GM23338 (cell line): ENCODE measurements at regions not wholly inside any gene's neighbourhood (a gene's known extent, or its start where the extent isn't known, plus 50 kb on each side); places are given as distances from the start of the nearest gene placed in this dataset.

Experiments
- ATAC-seq: fragments of 200-7000 bp; cut with Tn5 transposase; 3 replicates; pipeline ENCODE4 v1.9.1; 2020
- DNase-seq: peaks from one replicate; pipeline ENCODE4 v3.0.0-alpha.2; 2015; ENCODE audit warnings: low spot score
- H2AFZ ChIP-seq: fragments of 200-600 bp; sonication (generic); 2 replicates; pipeline ENCODE4 v1.8.0; 2016; ENCODE audit warnings: antibody characterized with exemption, mild to moderate bottlenecking, moderate library complexity
- H3F3A ChIP-seq: fragments of 200-600 bp; sonication (generic); replicated peaks from 2 replicates; pipeline ENCODE4 v1.8.0; 2017; ENCODE audit warnings: antibody characterized with exemption, mixed run types, low read depth
- H3K27ac ChIP-seq: fragments of 200-600 bp; sonication (generic); 2 replicates; pipeline ENCODE4 v1.6.1; 2016; ENCODE audit warnings: low read depth
- H3K27me3 ChIP-seq: fragments of 200-600 bp; sonication (generic); 2 replicates; pipeline ENCODE4 v1.8.0; 2016; ENCODE audit warnings: mild to moderate bottlenecking, mixed run types, moderate library complexity; ENCODE audit not compliant: insufficient read depth
- H3K36me3 ChIP-seq: fragments of 200-600 bp; sonication (generic); 2 replicates; pipeline ENCODE4 v1.8.0; 2016; ENCODE audit warnings: mild to moderate bottlenecking; ENCODE audit not compliant: insufficient read depth
- H3K4me1 ChIP-seq: fragments of 200-600 bp; sonication (generic); 2 replicates; pipeline ENCODE4 v1.8.0; 2016; ENCODE audit warnings: mild to moderate bottlenecking, moderate library complexity; ENCODE audit not compliant: insufficient read depth
- H3K4me2 ChIP-seq: fragments of 200-600 bp; sonication (generic); 2 replicates; pipeline ENCODE4 v1.7.1; 2017; ENCODE audit warnings: mixed run types
- H3K4me3 ChIP-seq: fragments of 200-600 bp; sonication (generic); 2 replicates; pipeline ENCODE4 v1.6.1; 2016; ENCODE audit warnings: mixed run types
- H3K79me2 ChIP-seq: fragments of 200-600 bp; sonication (generic); replicated peaks from 2 replicates; pipeline ENCODE4 v1.8.0; 2017; ENCODE audit warnings: mild to moderate bottlenecking; ENCODE audit not compliant: insufficient read depth
- H3K9me2 ChIP-seq: fragments of 200-600 bp; sonication (generic); 2 replicates; pipeline ENCODE4 v1.8.0; 2017; ENCODE audit not compliant: insufficient read depth
- H4K20me1 ChIP-seq: fragments of 200-600 bp; sonication (generic); replicated peaks from 2 replicates; pipeline ENCODE4 v1.8.0; 2017; ENCODE audit warnings: mild to moderate bottlenecking; ENCODE audit not compliant: insufficient read depth
- H3K27ac Mint-ChIP-seq: 2 replicates; pipeline ENCODE4 v1.8.0; 2020; ENCODE audit warnings: inconsistent platforms, mild to moderate bottlenecking, moderate library complexity, mixed read lengths
- H3K27me3 Mint-ChIP-seq: 3 replicates; pipeline ENCODE4 v1.8.0; 2022; ENCODE audit warnings: low read depth, mild to moderate bottlenecking, moderate library complexity, mixed read lengths, inconsistent platforms; ENCODE audit not compliant: insufficient read depth, poor library complexity
- H3K36me3 Mint-ChIP-seq: 3 replicates; pipeline ENCODE4 v1.8.0; 2021; ENCODE audit warnings: low read depth, mild to moderate bottlenecking, inconsistent platforms, moderate library complexity, mixed read lengths
- H3K4me1 Mint-ChIP-seq: 3 replicates; pipeline ENCODE4 v1.8.0; 2020; ENCODE audit warnings: mild to moderate bottlenecking, inconsistent platforms, mixed read lengths
- H3K4me3 Mint-ChIP-seq: 3 replicates; pipeline ENCODE4 v1.8.0; 2021; ENCODE audit warnings: moderate library complexity, mild to moderate bottlenecking, inconsistent platforms, mixed read lengths
- H3K9me3 Mint-ChIP-seq: 3 replicates; pipeline ENCODE4 v1.8.0; 2020; ENCODE audit warnings: moderate library complexity, mild to moderate bottlenecking, inconsistent platforms, mixed read lengths
- CREB1 ChIP-seq: fragments of 250-450 bp; sonication (Bioruptor Pico); IDR thresholded peaks from 2 replicates; pipeline ENCODE4 v1.5.0; 2020; ENCODE audit warnings: low read depth, mild to moderate bottlenecking, moderate library complexity
- CTCF ChIP-seq, 2 experiments: fragments of 200-600 bp in 1 of 2; sonication (generic) in 1 of 2; conservative IDR thresholded peaks; 2 replicates each; pipeline versions ENCODE4 v1.5.1 to v1.6.1; 2016 to 2017; ENCODE audit warnings: antibody characterized with exemption in 2 of 2, low read depth in 2 of 2, mild to moderate bottlenecking in 2 of 2, moderate library complexity in 1 of 2
- ETS1 ChIP-seq: IDR thresholded peaks from 2 replicates; pipeline ENCODE4 v1.6.1; 2016; ENCODE audit warnings: antibody characterized with exemption
- EZH2 ChIP-seq: fragments of 200-600 bp; sonication (generic); IDR thresholded peaks from one replicate; pipeline ENCODE4 v1.8.0; 2017; ENCODE audit warnings: antibody characterized with exemption, mild to moderate bottlenecking, low read depth; ENCODE audit not compliant: unreplicated experiment
- EZH2phosphoT487 ChIP-seq: fragments of 200-600 bp; sonication (generic); IDR thresholded peaks from one replicate; pipeline ENCODE4 v1.8.1; 2018; ENCODE audit warnings: antibody characterized with exemption; ENCODE audit not compliant: unreplicated experiment
- JUNB ChIP-seq: IDR thresholded peaks from one replicate; pipeline ENCODE4 v1.6.1; 2016; ENCODE audit warnings: antibody characterized with exemption; ENCODE audit not compliant: unreplicated experiment
- NANOG ChIP-seq: IDR thresholded peaks from 2 replicates; pipeline ENCODE4 v1.6.1; 2016; ENCODE audit warnings: antibody characterized with exemption, borderline replicate concordance
- POLR2AphosphoS5 ChIP-seq: IDR thresholded peaks from 2 replicates; pipeline ENCODE4 v1.6.1; 2016; ENCODE audit warnings: antibody characterized with exemption, low read depth
- REST ChIP-seq: IDR thresholded peaks from one replicate; pipeline ENCODE4 v1.6.1; 2018; ENCODE audit warnings: antibody characterized with exemption; ENCODE audit not compliant: unreplicated experiment
- STAT1 ChIP-seq: IDR thresholded peaks from one replicate; pipeline ENCODE4 v1.6.1; 2016; ENCODE audit warnings: antibody characterized with exemption; ENCODE audit not compliant: unreplicated experiment
- ZNF114 ChIP-seq: fragments of 250-450 bp; sonication (Bioruptor Pico); IDR thresholded peaks from 2 replicates; pipeline ENCODE4 v1.5.0; 2020; ENCODE audit warnings: mild to moderate bottlenecking, moderate library complexity
- ZNF331 ChIP-seq: fragments of 250-450 bp; sonication (Bioruptor Pico); IDR thresholded peaks from 2 replicates; pipeline ENCODE4 v1.5.0; 2020; ENCODE audit warnings: low read depth, mild to moderate bottlenecking, moderate library complexity
- ZNF462 ChIP-seq: fragments of 250-450 bp; sonication (Bioruptor Pico); IDR thresholded peaks from 2 replicates; pipeline ENCODE4 v1.5.0; 2020; ENCODE audit warnings: mild to moderate bottlenecking, moderate library complexity

GRCh38 chr11:41879214-41879613 is 419.8 kb upstream of the LRRC4C start:
- no peaks in the 10 kb centered on the region for H3K4me1 Mint-ChIP-seq
- TF ChIP-seq ZNF114 (CRISPR knock-in tag) (no peak), CREB1 (CRISPR knock-in tag) (no peak), REST (no peak), EZH2 (no peak), ZNF462 (CRISPR knock-in tag) (no peak), POLR2AphosphoS5 (no peak), CTCF (conservative IDR thresholded peaks at IDR 0.05; ENCODE audit: low read depth in 2 of 2) (no peak), EZH2phosphoT487 (no peak), NANOG (no peak), ETS1 (no peak), ZNF331 (CRISPR knock-in tag) (no peak), JUNB (no peak), STAT1 (no peak)

More at GRCh38 chr11:41879214-41879613, 419.8 kb upstream of the LRRC4C start:
- H3K4me1 ChIP-seq: no peaks in the 10 kb centered on the region
- H3K4me3 ChIP-seq: no peak overlapping the region
- peaks cover 2% of the 10 kb centered on the region for H3K27me3 Mint-ChIP-seq
- H3K9me2 ChIP-seq: 0 out of 2 replicates have a peak, but pooled peaks cover 9% of the 10 kb centered on the region
- H3K27ac Mint-ChIP-seq: no peak overlapping the region
- H3K36me3 Mint-ChIP-seq: no peaks in the 10 kb centered on the region; the same call in 2 of the 3 replicates
- H3K27me3 ChIP-seq: no peaks in the 10 kb centered on the region
- no peak overlapping the region for H2AFZ ChIP-seq
- no peaks in the 10 kb centered on the region for H3K36me3 ChIP-seq
- no peaks in the 10 kb centered on the region for H3K79me2 ChIP-seq
- H3K4me2 ChIP-seq: no peak overlapping the region
- DNase-seq: no peak
- H4K20me1 ChIP-seq: no peaks in the 10 kb centered on the region
- H3K4me3 Mint-ChIP-seq: no peak overlapping the region
- no peak overlapping the region for H3K27ac ChIP-seq
- H3K9me3 Mint-ChIP-seq: peaks cover 36% of the 10 kb centered on the region
- no peaks in the 10 kb centered on the region for H3F3A ChIP-seq
- ATAC-seq: no peak
